Mammary epithelial cell (primary cell): ENCODE measurements at regions not wholly inside any gene's neighbourhood (a gene's known extent, or its start where the extent isn't known, plus 50 kb on each side); places are given as distances from the start of the nearest gene placed in this dataset.

Experiments used
- CTCF ChIP-seq, 2 donors: IDR thresholded peaks in 1 of 2; conservative IDR thresholded peaks in 1 of 2; 2 replicates each; pipeline ENCODE4 v1.5.1; 2011 to 2012; ENCODE audit warnings: inconsistent platforms in 2 of 2, low read length in 2 of 2, mild to moderate bottlenecking in 2 of 2, control low read depth in 1 of 2, low read depth in 1 of 2; ENCODE audit not compliant: insufficient read depth in 1 of 2; ENCODE audit errors: extremely low read depth in 1 of 2
- EZH2 ChIP-seq: IDR thresholded peaks from 2 replicates; pipeline ENCODE4 v1.6.1; 2012; ENCODE audit warnings: low read length, inconsistent platforms, borderline replicate concordance

- TF ChIP-seq CTCF (conservative IDR thresholded peaks at IDR 0.05 in 1 of 2, IDR thresholded peaks at IDR 0.05 in 1 of 2; ENCODE audit: extremely low read depth in 1 of 2, insufficient read depth in 1 of 2, low read depth in 1 of 2, low read length in 2 of 2) (no peak), EZH2 (no peak)
Observed at GRCh38 chr13:57253551-57253950, 86.6 kb downstream of the PRR20E start.
